22Rv1 (cell line): ENCODE measurements at regions not wholly inside any gene's neighbourhood (a gene's known extent, or its start where the extent isn't known, plus 50 kb on each side); places are given as distances from the start of the nearest gene placed in this dataset.

ENCODE experiments used
- ZFX ChIP-seq: fragments of 450-650 bp; IDR thresholded peaks from 2 replicates; pipeline ENCODE4 v1.6.1; 2017; ENCODE audit warnings: antibody characterized with exemption, borderline replicate concordance
- TF ChIP-seq, protein P1 (sequence below): fragments of 450-650 bp; IDR thresholded peaks from 2 replicates; pipeline ENCODE4 v1.5.1; 2017; ENCODE audit warnings: mild to moderate bottlenecking

DNA sequence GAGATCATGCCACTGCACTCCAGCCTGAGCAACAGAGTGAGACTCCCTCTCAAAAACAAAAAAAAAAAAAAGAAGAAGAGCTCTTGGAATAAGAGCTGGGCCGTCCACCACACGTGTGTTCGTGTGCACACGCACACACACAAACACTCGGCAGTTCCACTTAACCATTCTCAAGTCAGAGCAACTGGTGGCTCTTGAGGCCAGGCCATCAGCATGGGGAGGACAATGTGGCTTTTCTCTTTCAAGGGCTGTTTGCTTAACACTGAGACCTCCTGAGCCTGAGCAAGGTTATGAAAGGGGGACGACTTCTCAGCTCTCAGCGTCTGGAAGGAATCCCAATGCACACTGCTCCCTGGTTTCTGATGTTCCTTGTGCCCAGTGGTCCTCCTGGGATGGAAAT, 444.9 kb downstream of the SOX9 start:
- TF ChIP-seq, protein P1, sequence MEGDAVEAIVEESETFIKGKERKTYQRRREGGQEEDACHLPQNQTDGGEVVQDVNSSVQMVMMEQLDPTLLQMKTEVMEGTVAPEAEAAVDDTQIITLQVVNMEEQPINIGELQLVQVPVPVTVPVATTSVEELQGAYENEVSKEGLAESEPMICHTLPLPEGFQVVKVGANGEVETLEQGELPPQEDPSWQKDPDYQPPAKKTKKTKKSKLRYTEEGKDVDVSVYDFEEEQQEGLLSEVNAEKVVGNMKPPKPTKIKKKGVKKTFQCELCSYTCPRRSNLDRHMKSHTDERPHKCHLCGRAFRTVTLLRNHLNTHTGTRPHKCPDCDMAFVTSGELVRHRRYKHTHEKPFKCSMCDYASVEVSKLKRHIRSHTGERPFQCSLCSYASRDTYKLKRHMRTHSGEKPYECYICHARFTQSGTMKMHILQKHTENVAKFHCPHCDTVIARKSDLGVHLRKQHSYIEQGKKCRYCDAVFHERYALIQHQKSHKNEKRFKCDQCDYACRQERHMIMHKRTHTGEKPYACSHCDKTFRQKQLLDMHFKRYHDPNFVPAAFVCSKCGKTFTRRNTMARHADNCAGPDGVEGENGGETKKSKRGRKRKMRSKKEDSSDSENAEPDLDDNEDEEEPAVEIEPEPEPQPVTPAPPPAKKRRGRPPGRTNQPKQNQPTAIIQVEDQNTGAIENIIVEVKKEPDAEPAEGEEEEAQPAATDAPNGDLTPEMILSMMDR = no peak
- no peak for TF ChIP-seq ZFX
